Colonic mucosa (tissue), 4 donors: ENCODE measurements at regions not wholly inside any gene's neighbourhood (a gene's known extent, or its start where the extent isn't known, plus 50 kb on each side); places are given as distances from the start of the nearest gene placed in this dataset.

ENCODE experiments used
- DNase-seq: peaks from one replicate; pipeline ENCODE4 v3.0.0-alpha.2; 2020
- H3K27ac ChIP-seq: fragments of 200-600 bp; one replicate; pipeline ENCODE4 v1.8.0; 2021
- H3K27me3 ChIP-seq: fragments of 200-600 bp; one replicate; pipeline ENCODE4 v1.8.0; 2021
- H3K36me3 ChIP-seq: fragments of 200-600 bp; one replicate; pipeline ENCODE4 v1.8.0; 2021
- H3K4me1 ChIP-seq: fragments of 200-600 bp; one replicate; pipeline ENCODE4 v1.8.0; 2021; ENCODE audit warnings: mild to moderate bottlenecking
- H3K4me3 ChIP-seq: fragments of 200-600 bp; one replicate; pipeline ENCODE4 v1.8.0; 2021
- H3K9ac ChIP-seq, 2 donors: one replicate each; pipeline ENCODE4 v1.7.0; 2013; ENCODE audit warnings: control low read depth in 2 of 2, low read depth in 2 of 2, low read length in 2 of 2
- H3K9me3 ChIP-seq: fragments of 200-600 bp; one replicate; pipeline ENCODE4 v1.8.0; 2021
- CTCF ChIP-seq: fragments of 200-600 bp; IDR thresholded peaks from one replicate; pipeline ENCODE4 v1.8.0; 2022; ENCODE audit warnings: antibody characterized with exemption, mild to moderate bottlenecking
- intact Hi-C: fragments of 100-400 bp; cut with DNase I; formaldehyde crosslinking; loops from one replicate; pipeline ENCODE4 v1.14.1; 2022
- donor health status: healthy.
- donor health status: DM: no; HTN: no; CAD: no.
- donor health status: DM: no; HTN: no; CAD: no.

- no peaks in the 10 kb centered on the region for H3K27me3 ChIP-seq
- H3K9me3 ChIP-seq, result no peaks in the 10 kb centered on the region
- no peak overlapping the region for H3K27ac ChIP-seq
- no peak for TF ChIP-seq CTCF
- H3K9ac ChIP-seq, result no peak overlapping the region
- intact Hi-C loops, result no loop called here
- DNase-seq, result no peak
- H3K36me3 ChIP-seq, result no peaks in the 10 kb centered on the region
- no peaks in the 10 kb centered on the region for H3K4me1 ChIP-seq
- H3K4me3 ChIP-seq, result no peak overlapping the region
Observed at GRCh38 chr15:62953496-62954045, 89.0 kb upstream of the TPM1 start.

- no peaks in the 10 kb centered on the region for H3K9me3 ChIP-seq
- no peak overlapping the region for H3K27ac ChIP-seq
- no peak overlapping the region for H3K9ac ChIP-seq
- no peaks in the 10 kb centered on the region for H3K4me1 ChIP-seq
- H3K4me3 ChIP-seq, result no peak overlapping the region
- TF ChIP-seq CTCF, result no peak
- no peaks in the 10 kb centered on the region for H3K36me3 ChIP-seq
- H3K27me3 ChIP-seq, result no peaks in the 10 kb centered on the region
- DNase-seq, result no peak
- intact Hi-C loops, result no loop called here
Observed at GRCh38 chr15:62957130-62957529, 85.4 kb upstream of the TPM1 start.

- Histone ChIP-seq H3K27me3 (no peaks in the 10 kb centered on the region), H3K27ac (no peak overlapping the region), H3K4me1 (no peaks in the 10 kb centered on the region), H3K9me3 (no peaks in the 10 kb centered on the region), H3K4me3 (no peak overlapping the region), H3K9ac (no peak overlapping the region), H3K36me3 (no peaks in the 10 kb centered on the region)
- DNase-seq, result no peak
- intact Hi-C loops, result no loop called here
- no peak for TF ChIP-seq CTCF
Observed at GRCh38 chr15:62958528-62959363, 83.8 kb upstream of the TPM1 start.

- Histone ChIP-seq H3K4me3 (no peak overlapping the region), H3K9ac (no peak overlapping the region), H3K4me1 (no peaks in the 10 kb centered on the region), H3K36me3 (no peaks in the 10 kb centered on the region), H3K27ac (no peak overlapping the region), H3K27me3 (no peaks in the 10 kb centered on the region), H3K9me3 (no peaks in the 10 kb centered on the region)
- DNase-seq, result no peak
- TF ChIP-seq CTCF, result no peak
- intact Hi-C loops, result no loop called here
Observed at GRCh38 chr15:62961134-62961533, 81.4 kb upstream of the TPM1 start.

GRCh38 chr15:62962101-62962995 is 80.2 kb upstream of the TPM1 start:
- no peak for TF ChIP-seq CTCF
- no peaks in the 10 kb centered on the region for H3K4me1 ChIP-seq
- no peak overlapping the region for H3K9ac ChIP-seq
- intact Hi-C loops, result no loop called here
- DNase-seq, result no peak
- H3K27ac ChIP-seq, result no peak overlapping the region
- H3K4me3 ChIP-seq, result no peak overlapping the region
- no peaks in the 10 kb centered on the region for H3K9me3 ChIP-seq
- H3K36me3 ChIP-seq, result no peaks in the 10 kb centered on the region
- H3K27me3 ChIP-seq, result no peaks in the 10 kb centered on the region
